Stomach (tissue), 8 donors: ENCODE measurements at regions not wholly inside any gene's neighbourhood (a gene's known extent, or its start where the extent isn't known, plus 50 kb on each side); places are given as distances from the start of the nearest gene placed in this dataset.
"Not testable (repeated sequence)": the region's sequence is repeated elsewhere in the genome, so short reads cannot be mapped to it uniquely, and the experiment has no call there.

Experiments
- DNase-seq, 2 donors: peaks; one replicate each; pipeline versions ENCODE4 v3.0.0 to v3.0.0-alpha.2; 2013 to 2019
- H3K27ac ChIP-seq, 5 donors: fragments of 200-600 bp in 4 of 5; sonication (generic) in 4 of 5; one replicate each; pipeline ENCODE4 v1.5.1; 2013 to 2019; ENCODE audit warnings: mild to moderate bottlenecking in 1 of 5, moderate library complexity in 1 of 5
- H3K27me3 ChIP-seq, 3 donors: fragments of 200-600 bp; sonication (generic); one replicate each; pipeline ENCODE4 v1.5.1; 2017 to 2019; ENCODE audit warnings: mixed run types in 1 of 3
- H3K36me3 ChIP-seq, 4 donors: fragments of 200-600 bp; sonication (generic); 1 replicate in 3 of 4; 2 replicates in 1 of 4; pipeline ENCODE4 v1.5.1; 2016 to 2019
- H3K4me1 ChIP-seq, 4 donors: fragments of 200-600 bp; sonication (generic); one replicate each; pipeline ENCODE4 v1.5.1; 2016 to 2019
- H3K4me3 ChIP-seq, 4 donors: fragments of 200-600 bp; sonication (generic) in 3 of 4; one replicate each; pipeline ENCODE4 v1.5.1; 2016 to 2019; ENCODE audit warnings: mild to moderate bottlenecking in 1 of 4
- H3K9me3 ChIP-seq, 4 donors: fragments of 200-600 bp; sonication (generic); one replicate each; pipeline ENCODE4 v1.5.1; 2016 to 2019
- EP300 ChIP-seq: sonication (generic); formaldehyde crosslinking; IDR thresholded peaks from one replicate; pipeline ENCODE4 v1.6.1; 2017; ENCODE audit warnings: antibody characterized with exemption
- POLR2A ChIP-seq, 4 donors: fragments of 450-650 bp; IDR thresholded peaks; one replicate each; pipeline ENCODE4 v1.6.1; 2016; ENCODE audit warnings: antibody characterized with exemption in 4 of 4, control low read depth in 2 of 4, mild to moderate bottlenecking in 1 of 4, moderate library complexity in 1 of 4
- POLR2AphosphoS5 ChIP-seq, 3 donors: sonication (generic); formaldehyde crosslinking; IDR thresholded peaks; one replicate each; pipeline ENCODE4 v1.6.1; 2016; ENCODE audit warnings: antibody characterized with exemption in 3 of 3
- WGBS, 5 donors: extraction: QIAGEN DNeasy Blood & Tissue Kit in 3 of 5; methylation state at CpG; one replicate each; pipeline versions ENCODE4 v1.1.5 to v1.1.7; 2013 to 2018; 5-methylcytosine and 5-hydroxymethylcytosine counted together
- intact Hi-C: fragments of 100-400 bp; cut with DNase I; formaldehyde crosslinking; loops from one replicate; pipeline ENCODE4 v1.15.1; 2023; ENCODE audit warnings: low total_unique reads
- TF ChIP-seq, protein P1 (sequence below), 7 experiments: fragments of 450-650 bp in 4 of 7; fragments of 200-600 bp in 3 of 7; sonication (generic) in 3 of 7; IDR thresholded peaks; one replicate each; pipeline ENCODE4 v1.5.1; 2016 to 2019; ENCODE audit warnings: antibody characterized with exemption in 7 of 7, control low read depth in 2 of 7, mild to moderate bottlenecking in 1 of 7
- donor health status: healthy with polysubstance abuse.
- donor health status: Bipolar disorder and iron deficiency.
- donor health status: healthy.

DNA sequence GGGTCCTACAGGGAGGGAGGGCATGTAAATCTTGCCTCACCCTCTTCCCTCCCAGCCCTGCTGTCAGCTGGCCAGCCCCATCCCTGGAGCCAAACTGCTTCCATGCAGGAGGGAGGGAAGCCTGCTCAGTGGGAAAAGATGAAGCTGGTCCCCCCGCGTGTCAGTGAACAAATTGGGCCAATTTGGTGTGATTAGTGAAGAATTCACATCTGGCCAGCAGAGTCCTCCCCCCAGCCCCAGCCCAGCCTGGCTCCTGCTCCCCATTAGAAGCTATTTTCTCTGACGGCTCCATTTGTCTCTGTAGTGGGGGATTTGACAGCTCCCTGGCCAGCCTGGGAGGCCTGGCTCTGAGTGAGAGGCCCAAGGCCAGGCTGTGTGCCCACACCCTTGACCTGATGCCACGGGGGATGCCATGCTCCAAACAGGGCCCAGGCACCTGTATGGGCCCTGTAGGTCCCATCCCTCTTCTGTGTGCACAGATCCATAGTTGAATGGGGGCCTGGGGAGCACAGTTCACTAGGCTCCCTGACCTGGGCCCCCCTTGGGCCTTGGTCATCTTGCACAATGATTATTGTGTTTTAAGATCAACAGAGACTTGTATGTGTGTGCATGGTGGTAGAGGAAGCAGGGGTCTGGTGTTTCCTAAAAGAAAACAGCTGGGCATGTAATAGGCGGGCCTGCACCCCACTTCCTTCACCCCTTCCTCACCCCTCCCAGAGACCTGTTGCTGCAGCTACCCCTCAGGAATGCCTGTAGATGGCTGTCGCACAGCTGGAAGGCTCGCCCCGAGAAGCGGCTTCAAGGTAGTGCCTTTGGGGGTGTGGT, 50.7 kb upstream of the TAC4 start:
- H3K36me3 ChIP-seq: no peaks in the 10 kb centered on the region
- WGBS, 5 donors: 72 to 85% (median 81%) methylated on average over 8 to 9 of the region's 9 CpGs
- DNase-seq: peak in 1 of 2 donors; percentile 78

DNA sequence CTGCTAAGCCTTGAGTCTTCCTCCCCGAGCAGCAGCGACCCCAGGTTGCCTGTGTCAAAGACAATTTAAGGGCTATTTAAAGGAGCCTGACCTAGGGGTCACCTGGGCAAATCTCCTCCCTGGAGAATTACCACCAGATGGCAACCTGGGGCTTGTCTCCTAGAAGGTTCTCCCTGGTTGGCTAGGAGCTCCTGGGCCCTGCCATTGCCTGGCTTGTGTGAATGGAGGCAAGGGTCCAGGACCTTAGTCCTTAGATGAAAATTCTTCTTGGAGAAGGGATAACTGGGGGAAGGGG, 51.3 kb upstream of the TAC4 start:
- H3K4me3 ChIP-seq: no peak overlapping the region
- no peak overlapping the region for H3K27ac ChIP-seq
- intact Hi-C loops: no loop called here
- WGBS, 5 donors: 44 to 69% (median 61%) methylated on average over 2 of the region's 2 CpGs
- TF ChIP-seq, protein P1, sequence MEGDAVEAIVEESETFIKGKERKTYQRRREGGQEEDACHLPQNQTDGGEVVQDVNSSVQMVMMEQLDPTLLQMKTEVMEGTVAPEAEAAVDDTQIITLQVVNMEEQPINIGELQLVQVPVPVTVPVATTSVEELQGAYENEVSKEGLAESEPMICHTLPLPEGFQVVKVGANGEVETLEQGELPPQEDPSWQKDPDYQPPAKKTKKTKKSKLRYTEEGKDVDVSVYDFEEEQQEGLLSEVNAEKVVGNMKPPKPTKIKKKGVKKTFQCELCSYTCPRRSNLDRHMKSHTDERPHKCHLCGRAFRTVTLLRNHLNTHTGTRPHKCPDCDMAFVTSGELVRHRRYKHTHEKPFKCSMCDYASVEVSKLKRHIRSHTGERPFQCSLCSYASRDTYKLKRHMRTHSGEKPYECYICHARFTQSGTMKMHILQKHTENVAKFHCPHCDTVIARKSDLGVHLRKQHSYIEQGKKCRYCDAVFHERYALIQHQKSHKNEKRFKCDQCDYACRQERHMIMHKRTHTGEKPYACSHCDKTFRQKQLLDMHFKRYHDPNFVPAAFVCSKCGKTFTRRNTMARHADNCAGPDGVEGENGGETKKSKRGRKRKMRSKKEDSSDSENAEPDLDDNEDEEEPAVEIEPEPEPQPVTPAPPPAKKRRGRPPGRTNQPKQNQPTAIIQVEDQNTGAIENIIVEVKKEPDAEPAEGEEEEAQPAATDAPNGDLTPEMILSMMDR (IDR thresholded peaks at IDR 0.05): peak in 1 of 7 experiments; percentile 8
- TF ChIP-seq EP300: no peak
- peaks cover 0 to 8% (median 5%) of the 10 kb centered on the region in 4 donors for H3K4me1 ChIP-seq
- H3K36me3 ChIP-seq: no peaks in the 10 kb centered on the region
- DNase-seq: peak in 1 of 2 donors; percentile 40
- no peaks in the 10 kb centered on the region for H3K9me3 ChIP-seq
- H3K27me3 ChIP-seq: peaks cover 18 to 96% (median 43%) of the 10 kb centered on the region in 3 donors

More for the DNA sequence above, 50.7 kb upstream of the TAC4 start:
- H3K27ac ChIP-seq: no peak overlapping the region
- H3K27me3 ChIP-seq: peaks cover 13 to 96% (median 38%) of the 10 kb centered on the region in 3 donors
- peaks cover 0 to 8% (median 5%) of the 10 kb centered on the region in 4 donors for H3K4me1 ChIP-seq
- TF ChIP-seq, protein P1 (IDR thresholded peaks at IDR 0.05): no peak
- TF ChIP-seq POLR2AphosphoS5 (IDR thresholded peaks at IDR 0.05) (no peak), POLR2A (IDR thresholded peaks at IDR 0.05) (no peak), EP300 (no peak)
- no peaks in the 10 kb centered on the region for H3K9me3 ChIP-seq
- intact Hi-C loops: no loop called here
- H3K4me3 ChIP-seq: no peak overlapping the region

DNA sequence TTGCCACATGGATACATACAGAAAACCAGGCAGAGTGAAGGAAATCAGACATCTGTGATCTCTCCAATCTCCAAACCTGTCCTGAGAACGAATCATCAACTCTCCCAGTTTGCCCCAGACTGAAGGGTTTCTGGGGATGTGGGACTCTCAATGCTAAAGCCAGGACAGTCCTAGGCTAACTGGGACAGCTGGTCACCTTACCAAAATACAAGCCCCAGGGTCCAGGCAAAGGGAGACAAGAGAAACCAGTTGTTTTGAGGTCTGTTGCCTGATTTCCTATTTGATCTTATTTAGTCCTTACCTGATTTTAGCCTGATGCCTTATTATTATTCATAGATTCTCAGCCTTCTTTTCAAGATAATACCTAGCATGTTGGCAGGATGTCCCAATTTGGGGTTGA, 51.7 kb upstream of the TAC4 start:
- H3K4me1 ChIP-seq: peaks cover 0 to 8% (median 5%) of the 10 kb centered on the region in 4 donors
- WGBS, 5 donors: 10 to 41% (median 30%) methylated on average over 1 of the region's 1 CpG
- no peak for TF ChIP-seq POLR2A (IDR thresholded peaks at IDR 0.05)
- no peak for TF ChIP-seq POLR2AphosphoS5 (IDR thresholded peaks at IDR 0.05)
- TF ChIP-seq, protein P1 (IDR thresholded peaks at IDR 0.05): no peak
- TF ChIP-seq EP300: no peak

DNA sequence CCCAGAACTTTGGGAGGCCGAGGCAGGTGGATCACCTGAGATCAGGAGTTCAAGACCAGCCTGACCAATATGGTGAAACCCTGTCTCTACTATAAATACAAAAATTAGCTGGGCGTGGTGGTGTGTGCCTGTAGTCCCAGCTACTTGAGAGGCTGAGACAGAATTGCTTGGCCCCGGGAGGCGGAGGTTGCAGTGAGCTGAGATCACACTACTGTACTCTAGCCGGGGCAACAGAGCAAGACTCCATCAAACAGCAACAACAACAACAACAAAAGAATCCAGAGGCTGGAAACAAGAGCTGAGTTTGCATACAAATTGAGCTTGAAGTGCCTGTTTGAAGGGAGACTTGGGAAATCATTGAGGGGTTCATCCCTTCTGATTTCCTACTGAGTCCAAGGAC, 52.9 kb upstream of the TAC4 start:
- intact Hi-C loops, DNase-seq, H3K27ac ChIP-seq, H3K4me3 ChIP-seq, H3K9me3 ChIP-seq, H3K4me1 ChIP-seq, H3K36me3 ChIP-seq: not testable (repeated sequence)
- peaks cover 22 to 96% (median 60%) of the 10 kb centered on the region in 3 donors for H3K27me3 ChIP-seq
- 83 to 95% (median 92%) methylated on average over 5 of the region's 5 CpGs for WGBS, 5 donors

More for the DNA sequence above, 51.7 kb upstream of the TAC4 start:
- DNase-seq: no peak
- Histone ChIP-seq H3K4me3 (no peak overlapping the region), H3K27ac (no peak overlapping the region), H3K36me3 (no peaks in the 10 kb centered on the region), H3K27me3 (peaks cover 18 to 96% (median 48%) of the 10 kb centered on the region in 3 donors), H3K9me3 (no peaks in the 10 kb centered on the region)
- intact Hi-C loops: no loop called here
